Activated naive CD4-positive, alpha-beta T cell treated with anti-CD3 and anti-CD28 coated beads for 36 hours (primary cell): ENCODE measurements at regions not wholly inside any gene's neighbourhood (a gene's known extent, or its start where the extent isn't known, plus 50 kb on each side); places are given as distances from the start of the nearest gene placed in this dataset.

ENCODE experiments used
- CTCF ChIA-PET: fragments of 350-600 bp; sonication (Branson Sonifier 250); formaldehyde crosslinking; loops from one replicate; lab custom pipeline; 2021; ENCODE audit warnings: antibody characterized with exemption; lab: Charles Lee
- DNase-seq: peaks from one replicate; pipeline ENCODE4 v3.0.0-alpha.2; 2020
- H3K27ac Mint-ChIP-seq: one replicate; pipeline ENCODE4 v1.8.0; 2021; ENCODE audit warnings: mild to moderate bottlenecking, mixed read lengths
- H3K27me3 Mint-ChIP-seq: one replicate; pipeline ENCODE4 v1.8.0; 2021; ENCODE audit warnings: low read depth, mixed read lengths
- H3K36me3 Mint-ChIP-seq: one replicate; pipeline ENCODE4 v1.8.0; 2021; ENCODE audit warnings: low read depth, mixed read lengths
- H3K4me1 Mint-ChIP-seq: one replicate; pipeline ENCODE4 v1.8.0; 2021; ENCODE audit warnings: low read depth, mixed read lengths
- H3K4me3 Mint-ChIP-seq: one replicate; pipeline ENCODE4 v1.8.0; 2021; ENCODE audit warnings: mild to moderate bottlenecking, moderate library complexity, mixed read lengths
- H3K9me3 Mint-ChIP-seq: one replicate; pipeline ENCODE4 v1.8.0; 2021; ENCODE audit warnings: mixed read lengths
- intact Hi-C: fragments of 100-400 bp; cut with micrococcal nuclease; formaldehyde crosslinking; loops from one replicate; pipeline ENCODE4 v1.15.1; 2023

GRCh38 chr12:124241776-124242528 is 52.9 kb upstream of the RFLNA start:
- CTCF ChIA-PET: no interaction called here
- Mint-ChIP-seq H3K36me3 (no peaks in the 10 kb centered on the region), H3K27me3 (peaks cover 9% of the 10 kb centered on the region), H3K4me1 (no peaks in the 10 kb centered on the region), H3K9me3 (peaks cover 5% of the 10 kb centered on the region), H3K4me3 (no peak overlapping the region), H3K27ac (no peak overlapping the region)
- intact Hi-C loops: no loop called here
- DNase-seq: no peak

GRCh38 chr12:124242529-124243065 is 52.3 kb upstream of the RFLNA start:
- DNase-seq: no peak
- no peaks in the 10 kb centered on the region for H3K36me3 Mint-ChIP-seq
- no peak overlapping the region for H3K27ac Mint-ChIP-seq
- peaks cover 9% of the 10 kb centered on the region for H3K9me3 Mint-ChIP-seq
- H3K4me1 Mint-ChIP-seq: no peaks in the 10 kb centered on the region
- CTCF ChIA-PET: no interaction called here
- peaks cover 9% of the 10 kb centered on the region for H3K27me3 Mint-ChIP-seq
- H3K4me3 Mint-ChIP-seq: no peak overlapping the region
- intact Hi-C loops: no loop called here

GRCh38 chr12:124243936-124244335 is 51.0 kb upstream of the RFLNA start:
- H3K27me3 Mint-ChIP-seq: peaks cover 12% of the 10 kb centered on the region

More at GRCh38 chr12:124243936-124244335, 51.0 kb upstream of the RFLNA start:
- Mint-ChIP-seq H3K36me3 (no peaks in the 10 kb centered on the region), H3K27ac (no peak overlapping the region), H3K4me1 (no peaks in the 10 kb centered on the region), H3K9me3 (peaks cover 11% of the 10 kb centered on the region), H3K4me3 (no peak overlapping the region)
- no peak for DNase-seq
- CTCF ChIA-PET: no interaction called here
- intact Hi-C loops: no loop called here
